ENCODE measurements at regions not wholly inside any gene's neighbourhood (a gene's known extent, or its start where the extent isn't known, plus 50 kb on each side); places are given as distances from the start of the nearest gene placed in this dataset.
"Not testable (repeated sequence)": the region's sequence is repeated elsewhere in the genome, so short reads cannot be mapped to it uniquely, and the experiment has no call there.

- intact Hi-C loops (cut with DNase I) = no loop called here
- peak in 2 of 42 donors; percentile 2 to 9 for DNase-seq
These were observed 277.1 kb downstream of the TCERG1L start for GRCh38 chr10:131034451-131034850.

GRCh38 chr10:131035779-131036178, 275.7 kb downstream of the TCERG1L start:
- DNase-seq = peak in 2 of 42 donors; percentile 2 to 10
- intact Hi-C loops (cut with DNase I) = no loop called here

- peak in 1 of 42 donors; percentile 12 for DNase-seq
- intact Hi-C loops (cut with DNase I) = no loop called here
These were observed 273.5 kb downstream of the TCERG1L start for GRCh38 chr10:131038056-131038455.

GRCh38 chr10:131041031-131041430, 270.5 kb downstream of the TCERG1L start:
- no peak for DNase-seq
- intact Hi-C loops (cut with DNase I) = no loop called here

GRCh38 chr10:131041441-131041840, 270.1 kb downstream of the TCERG1L start:
- peak in 7 of 42 donors; percentile 4 to 44 (median 16) for DNase-seq
- intact Hi-C loops (cut with DNase I) = no loop called here

- intact Hi-C loops (cut with DNase I); DNase-seq: not testable (repeated sequence)
These were observed 269.5 kb downstream of the TCERG1L start for GRCh38 chr10:131042015-131042414.

Data from head of caudate nucleus (tissue), 42 donors.